PC-3 (cell line): ENCODE measurements at regions not wholly inside any gene's neighbourhood (a gene's known extent, or its start where the extent isn't known, plus 50 kb on each side); places are given as distances from the start of the nearest gene placed in this dataset.

Experiments
- ATAC-seq: fragments of 200-7000 bp; cut with Tn5 transposase; 2 replicates; pipeline ENCODE4 v1.9.1; 2020; ENCODE audit warnings: mild to moderate bottlenecking, moderate library complexity
- BruUV-seq: library from RNA; stranded (reverse); fragments of 400-500 nt; replicated peaks from 2 replicates; lab custom pipeline; 2021; lab: Mats Ljungman, UMichigan
- CTCF ChIA-PET: fragments of 300-600 bp; sonication (Branson Sonifier 250); formaldehyde crosslinking; loops from one replicate; lab custom pipeline; 2022; ENCODE audit warnings: antibody characterized with exemption; lab: Charles Lee
- POLR2A ChIA-PET: fragments of 300-600 bp; sonication (Branson Sonifier 250); formaldehyde crosslinking; loops from one replicate; lab custom pipeline; 2022; ENCODE audit warnings: antibody characterized with exemption; ENCODE audit not compliant: unreplicated experiment; lab: Charles Lee
- DNase-seq: peaks from one replicate; pipeline ENCODE4 v3.0.0-alpha.2; 2015
- H2AFZ ChIP-seq: fragments of 300-600 bp; sonication (generic); 2 replicates; pipeline ENCODE4 v1.6.0; 2016; ENCODE audit warnings: antibody characterized with exemption, low read length
- H3F3A ChIP-seq: fragments of 300-600 bp; sonication (generic); one replicate; pipeline ENCODE4 v1.6.0; 2017; ENCODE audit warnings: antibody characterized with exemption, low read length, control low read depth, mild to moderate bottlenecking; ENCODE audit not compliant: unreplicated experiment
- H3K27ac ChIP-seq: fragments of 300-600 bp; sonication (generic); 2 replicates; pipeline ENCODE4 v1.5.1; 2016; ENCODE audit warnings: mild to moderate bottlenecking, low read length
- H3K27me3 ChIP-seq: fragments of 300-600 bp; sonication (generic); 2 replicates; pipeline ENCODE4 v1.6.1; 2016; ENCODE audit warnings: low read length, mixed read lengths
- H3K36me3 ChIP-seq: fragments of 300-600 bp; sonication (generic); 2 replicates; pipeline ENCODE4 v1.6.1; 2016; ENCODE audit warnings: low read depth, mixed run types, low read length, mixed read lengths
- H3K4me1 ChIP-seq: fragments of 300-600 bp; sonication (generic); 2 replicates; pipeline ENCODE4 v1.5.1; 2016; ENCODE audit warnings: low read length; ENCODE audit not compliant: insufficient read depth
- H3K4me2 ChIP-seq: fragments of 300-600 bp; sonication (generic); 2 replicates; pipeline ENCODE4 v1.6.0; 2016; ENCODE audit warnings: low read length
- H3K4me3 ChIP-seq: fragments of 300-600 bp; sonication (generic); 2 replicates; pipeline ENCODE4 v1.5.1; 2016; ENCODE audit warnings: mild to moderate bottlenecking, low read length, mixed read lengths
- H3K79me2 ChIP-seq: fragments of 300-600 bp; sonication (generic); 2 replicates; pipeline ENCODE4 v1.6.1; 2017; ENCODE audit warnings: low read length, mixed read lengths
- H3K9ac ChIP-seq: fragments of 300-600 bp; sonication (generic); 2 replicates; pipeline ENCODE4 v1.6.0; 2016; ENCODE audit warnings: mild to moderate bottlenecking, low read length
- H3K9me2 ChIP-seq: fragments of 300-600 bp; sonication (generic); replicated peaks from 2 replicates; pipeline ENCODE4 v1.6.1; 2016; ENCODE audit warnings: mixed run types, low read length, mixed read lengths
- H3K9me3 ChIP-seq: fragments of 300-600 bp; sonication (generic); 2 replicates; pipeline ENCODE4 v1.6.1; 2016; ENCODE audit warnings: low read length, mixed read lengths
- H4K20me1 ChIP-seq: fragments of 300-600 bp; sonication (generic); 2 replicates; pipeline ENCODE4 v1.6.1; 2016; ENCODE audit warnings: low read length, mixed read lengths
- EZH2 ChIP-seq: fragments of 300-600 bp; sonication (generic); IDR thresholded peaks from one replicate; pipeline ENCODE4 v1.6.1; 2017; ENCODE audit warnings: antibody characterized with exemption, mild to moderate bottlenecking, low read length; ENCODE audit not compliant: unreplicated experiment
- EZH2phosphoT487 ChIP-seq: fragments of 300-600 bp; sonication (generic); IDR thresholded peaks from 2 replicates; pipeline ENCODE4 v1.6.1; 2018; ENCODE audit warnings: mild to moderate bottlenecking, antibody characterized with exemption, low read length, borderline replicate concordance
- intact Hi-C: fragments of 100-400 bp; cut with micrococcal nuclease; formaldehyde crosslinking; loops from 2 replicates; pipeline ENCODE4 v1.9.0; 2023
- TF ChIP-seq, protein P1 (sequence below): fragments of 300-600 bp; sonication (generic); conservative IDR thresholded peaks from 2 replicates; pipeline ENCODE4 v1.5.1; 2017; ENCODE audit warnings: antibody characterized with exemption, low read depth, mild to moderate bottlenecking, low read length

GRCh38 chr5:155276231-155276630, 262.7 kb downstream of the KIF4B start:
- TF ChIP-seq, protein P1, sequence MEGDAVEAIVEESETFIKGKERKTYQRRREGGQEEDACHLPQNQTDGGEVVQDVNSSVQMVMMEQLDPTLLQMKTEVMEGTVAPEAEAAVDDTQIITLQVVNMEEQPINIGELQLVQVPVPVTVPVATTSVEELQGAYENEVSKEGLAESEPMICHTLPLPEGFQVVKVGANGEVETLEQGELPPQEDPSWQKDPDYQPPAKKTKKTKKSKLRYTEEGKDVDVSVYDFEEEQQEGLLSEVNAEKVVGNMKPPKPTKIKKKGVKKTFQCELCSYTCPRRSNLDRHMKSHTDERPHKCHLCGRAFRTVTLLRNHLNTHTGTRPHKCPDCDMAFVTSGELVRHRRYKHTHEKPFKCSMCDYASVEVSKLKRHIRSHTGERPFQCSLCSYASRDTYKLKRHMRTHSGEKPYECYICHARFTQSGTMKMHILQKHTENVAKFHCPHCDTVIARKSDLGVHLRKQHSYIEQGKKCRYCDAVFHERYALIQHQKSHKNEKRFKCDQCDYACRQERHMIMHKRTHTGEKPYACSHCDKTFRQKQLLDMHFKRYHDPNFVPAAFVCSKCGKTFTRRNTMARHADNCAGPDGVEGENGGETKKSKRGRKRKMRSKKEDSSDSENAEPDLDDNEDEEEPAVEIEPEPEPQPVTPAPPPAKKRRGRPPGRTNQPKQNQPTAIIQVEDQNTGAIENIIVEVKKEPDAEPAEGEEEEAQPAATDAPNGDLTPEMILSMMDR, result no peak
- TF ChIP-seq EZH2 (no peak), EZH2phosphoT487 (no peak)
- no peak overlapping the region for H2AFZ ChIP-seq
- no peak overlapping the region for H3K27ac ChIP-seq
- H3K4me1 ChIP-seq, result no peaks in the 10 kb centered on the region
- CTCF ChIA-PET, result no interaction called here
- H3K4me3 ChIP-seq, result no peak overlapping the region
- H3K36me3 ChIP-seq, result no peaks in the 10 kb centered on the region
- no peaks in the 10 kb centered on the region for H3K9me3 ChIP-seq
- no TSS peak for BruUV-seq
- H3K9ac ChIP-seq, result no peak overlapping the region
- DNase-seq, result no peak
- no peaks in the 10 kb centered on the region for H4K20me1 ChIP-seq
- no peak overlapping the region for H3K4me2 ChIP-seq
- intact Hi-C loops, result no loop called here
- POLR2A ChIA-PET, result no interaction called here
- no peaks in the 10 kb centered on the region for H3K79me2 ChIP-seq
- ATAC-seq, result no peak
- no peaks in the 10 kb centered on the region for H3K27me3 ChIP-seq
- no peaks in the 10 kb centered on the region for H3K9me2 ChIP-seq
- no peaks in the 10 kb centered on the region for H3F3A ChIP-seq

DNA sequence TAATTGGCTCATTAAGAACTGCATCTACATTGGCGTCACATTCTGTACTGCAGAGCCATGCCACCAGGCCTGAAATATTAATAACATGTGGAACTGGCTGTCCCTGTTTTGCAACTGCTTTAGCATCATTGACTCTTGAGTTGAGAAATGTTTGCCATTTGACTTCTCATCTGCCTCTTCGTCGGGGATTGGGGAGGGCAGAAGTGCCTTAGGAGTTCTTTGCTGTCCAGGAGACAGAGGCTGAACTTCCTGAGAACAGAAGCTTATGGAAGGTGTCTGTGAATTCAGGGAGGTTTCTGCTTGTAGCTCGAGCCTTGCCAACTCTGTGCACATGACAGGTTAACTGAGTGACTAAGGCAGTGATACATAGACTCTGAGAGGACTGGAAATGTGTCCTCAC, 265.0 kb downstream of the KIF4B start:
- H2AFZ ChIP-seq, result no peak overlapping the region
- no peaks in the 10 kb centered on the region for H3K9me2 ChIP-seq
- H3K4me1 ChIP-seq, result no peaks in the 10 kb centered on the region
- no peak overlapping the region for H3K4me2 ChIP-seq
- TF ChIP-seq EZH2, result no peak
- no peak for ATAC-seq
- H4K20me1 ChIP-seq, result no peaks in the 10 kb centered on the region
- no peak for DNase-seq
- intact Hi-C loops, result no loop called here
- ChIA-PET CTCF (no interaction called here), POLR2A (no interaction called here)
- no peaks in the 10 kb centered on the region for H3K27me3 ChIP-seq
- no peak overlapping the region for H3K9ac ChIP-seq
- H3K79me2 ChIP-seq, result no peaks in the 10 kb centered on the region
- no peak overlapping the region for H3K4me3 ChIP-seq
- H3K27ac ChIP-seq, result no peak overlapping the region
- BruUV-seq, result no TSS peak
- no peaks in the 10 kb centered on the region for H3F3A ChIP-seq
- no peaks in the 10 kb centered on the region for H3K9me3 ChIP-seq
- no peaks in the 10 kb centered on the region for H3K36me3 ChIP-seq

- Histone ChIP-seq H3K79me2 (no peaks in the 10 kb centered on the region), H3K27me3 (no peaks in the 10 kb centered on the region), H4K20me1 (no peaks in the 10 kb centered on the region), H3K9ac (no peak overlapping the region), H3K9me3 (no peaks in the 10 kb centered on the region), H3K9me2 (no peaks in the 10 kb centered on the region), H3K4me1 (no peaks in the 10 kb centered on the region), H3F3A (no peaks in the 10 kb centered on the region), H3K4me2 (no peak overlapping the region), H3K27ac (no peak overlapping the region), H2AFZ (no peak overlapping the region), H3K4me3 (no peak overlapping the region), H3K36me3 (no peaks in the 10 kb centered on the region)
- ChIA-PET CTCF (no interaction called here), POLR2A (no interaction called here)
- intact Hi-C loops, result no loop called here
- TF ChIP-seq EZH2phosphoT487 (no peak), EZH2 (no peak)
- ATAC-seq, result no peak
- no TSS peak for BruUV-seq
- DNase-seq, result no peak
Observed at GRCh38 chr5:155282503-155283107, 269.1 kb downstream of the KIF4B start.

DNA sequence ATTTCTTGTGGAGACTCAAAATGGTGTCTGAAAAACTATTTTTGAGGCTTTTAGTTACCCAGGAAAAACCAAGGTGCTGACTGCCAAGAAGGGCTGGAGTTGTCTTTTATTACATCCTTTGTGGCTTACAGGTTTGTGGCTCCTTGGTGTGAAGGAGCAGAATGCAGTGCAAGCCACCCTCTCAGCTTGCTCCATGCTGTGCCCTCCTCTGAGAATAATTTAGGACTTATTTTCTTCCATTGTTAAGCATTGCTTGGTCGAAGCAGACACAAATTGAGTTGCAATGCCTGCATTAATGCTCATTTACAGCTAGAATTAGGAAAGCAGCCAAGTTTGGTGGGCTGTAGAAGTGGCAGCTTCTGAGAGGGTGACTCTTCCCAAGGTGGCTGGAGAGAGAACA, 272.2 kb downstream of the KIF4B start:
- H3K79me2 ChIP-seq, result no peaks in the 10 kb centered on the region
- no peaks in the 10 kb centered on the region for H3F3A ChIP-seq
- BruUV-seq, result no TSS peak
- H2AFZ ChIP-seq, result no peak overlapping the region
- ChIA-PET POLR2A (no interaction called here), CTCF (no interaction called here)
- TF ChIP-seq EZH2 (no peak), EZH2phosphoT487 (no peak)
- TF ChIP-seq, protein P1, result no peak
- H3K9me3 ChIP-seq, result no peaks in the 10 kb centered on the region
- H3K4me1 ChIP-seq, result no peaks in the 10 kb centered on the region
- no peak for DNase-seq
- H3K4me2 ChIP-seq, result no peak overlapping the region
- intact Hi-C loops, result no loop called here
- no peak overlapping the region for H3K27ac ChIP-seq
- no peaks in the 10 kb centered on the region for H3K9me2 ChIP-seq
- H3K36me3 ChIP-seq, result no peaks in the 10 kb centered on the region
- H4K20me1 ChIP-seq, result no peaks in the 10 kb centered on the region
- no peak overlapping the region for H3K4me3 ChIP-seq
- no peaks in the 10 kb centered on the region for H3K27me3 ChIP-seq
- H3K9ac ChIP-seq, result no peak overlapping the region
- ATAC-seq, result no peak
